ENCODE measurements at regions not wholly inside any gene's neighbourhood (a gene's known extent, or its start where the extent isn't known, plus 50 kb on each side); places are given as distances from the start of the nearest gene placed in this dataset.

DNA sequence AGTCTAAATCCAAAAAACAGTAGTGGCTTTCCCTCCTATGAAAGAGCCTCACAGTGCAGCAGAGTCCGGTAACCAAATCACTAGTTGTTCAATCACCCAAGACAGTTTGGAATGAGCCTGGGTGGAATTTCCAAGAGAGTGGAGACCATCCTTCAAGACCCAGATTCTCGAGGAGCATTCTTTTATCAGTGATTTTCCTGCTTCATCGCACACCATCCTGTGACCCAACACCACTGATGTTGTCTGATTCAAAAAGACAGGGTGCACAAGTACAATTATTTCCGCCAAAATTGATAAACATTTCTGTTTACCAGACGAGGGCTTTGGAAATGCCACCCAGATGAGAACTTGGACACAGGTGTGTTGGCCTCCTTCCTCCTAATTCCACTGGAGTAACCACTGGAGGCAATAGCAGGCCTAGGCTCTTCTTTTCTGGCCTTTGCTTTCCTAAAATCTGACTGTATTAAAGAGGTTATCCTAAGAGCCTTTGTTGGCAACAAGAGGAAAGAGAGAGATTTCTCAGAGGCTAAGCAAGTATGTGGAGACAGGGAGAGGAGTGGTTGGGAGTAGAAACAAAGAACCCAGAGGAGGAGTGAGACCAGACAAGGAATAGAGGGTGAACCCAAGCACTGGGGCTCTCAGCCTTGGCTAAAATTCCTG, 56.3 kb upstream of the S1PR3 start:
- BruUV-seq (replicated peaks) = no TSS peak
- Mint-ChIP-seq H3K4me1 (ENCODE audit: low read depth, unreplicated experiment) (peaks cover 9% of the 10 kb centered on the region), H3K36me3 (ENCODE audit: insufficient read depth, unreplicated experiment) (no peaks in the 10 kb centered on the region), H3K27me3 (ENCODE audit: unreplicated experiment) (peaks cover 21% of the 10 kb centered on the region), H3K27ac (ENCODE audit: unreplicated experiment) (no peak overlapping the region), H3K4me3 (ENCODE audit: low read depth, unreplicated experiment) (no peak overlapping the region), H3K9me3 (ENCODE audit: low read depth, unreplicated experiment) (no peaks in the 10 kb centered on the region)
- no peak for DNase-seq
- CTCF ChIA-PET = no interaction called here
- intact Hi-C loops (cut with micrococcal nuclease; ENCODE audit: unreplicated experiment) = no loop called here
- TF ChIP-seq CTCF (IDR thresholded peaks at IDR 0.05; ENCODE audit: unreplicated experiment) = no peak

GRCh38 chr9:88936132-88936531, 55.1 kb upstream of the S1PR3 start:
- intact Hi-C loops (cut with micrococcal nuclease; ENCODE audit: unreplicated experiment) = no loop called here
- no peak for DNase-seq
- peaks cover 9% of the 10 kb centered on the region for H3K4me1 Mint-ChIP-seq (ENCODE audit: low read depth, unreplicated experiment)
- CTCF ChIA-PET = no interaction called here
- no peaks in the 10 kb centered on the region for H3K36me3 Mint-ChIP-seq (ENCODE audit: insufficient read depth, unreplicated experiment)
- no peak overlapping the region for H3K27ac Mint-ChIP-seq (ENCODE audit: unreplicated experiment)
- no peak overlapping the region for H3K4me3 Mint-ChIP-seq (ENCODE audit: low read depth, unreplicated experiment)
- H3K9me3 Mint-ChIP-seq (ENCODE audit: low read depth, unreplicated experiment) = no peaks in the 10 kb centered on the region
- TF ChIP-seq CTCF (IDR thresholded peaks at IDR 0.05; ENCODE audit: unreplicated experiment) = no peak
- H3K27me3 Mint-ChIP-seq (ENCODE audit: unreplicated experiment) = peaks cover 21% of the 10 kb centered on the region
- no TSS peak for BruUV-seq (replicated peaks)

DNA sequence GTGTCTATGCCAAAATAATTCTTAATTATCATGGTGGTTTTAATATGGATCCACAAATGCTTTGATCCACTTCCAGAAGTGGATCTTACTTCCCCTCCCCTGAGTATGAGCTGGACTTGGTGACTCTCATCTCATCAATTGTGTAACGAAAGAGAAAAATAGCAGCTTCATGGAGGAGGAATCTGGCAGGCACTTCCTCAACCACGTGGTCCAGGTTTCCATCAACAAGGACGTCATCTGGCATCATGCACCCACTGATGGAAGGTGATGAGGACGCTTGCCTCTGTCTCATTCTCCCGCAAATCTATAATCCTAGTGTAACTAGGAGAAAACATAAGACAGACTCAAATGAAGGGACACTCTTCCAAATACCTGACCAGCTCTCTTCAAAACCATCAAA, 54.6 kb upstream of the S1PR3 start:
- H3K4me3 Mint-ChIP-seq (ENCODE audit: low read depth, unreplicated experiment) = no peak overlapping the region
- no peak for TF ChIP-seq CTCF (IDR thresholded peaks at IDR 0.05; ENCODE audit: unreplicated experiment)
- H3K27me3 Mint-ChIP-seq (ENCODE audit: unreplicated experiment) = peaks cover 21% of the 10 kb centered on the region
- CTCF ChIA-PET = no interaction called here
- no peak overlapping the region for H3K27ac Mint-ChIP-seq (ENCODE audit: unreplicated experiment)
- intact Hi-C loops (cut with micrococcal nuclease; ENCODE audit: unreplicated experiment) = no loop called here
- no TSS peak for BruUV-seq (replicated peaks)
- DNase-seq = no peak
- peaks cover 9% of the 10 kb centered on the region for H3K4me1 Mint-ChIP-seq (ENCODE audit: low read depth, unreplicated experiment)
- H3K9me3 Mint-ChIP-seq (ENCODE audit: low read depth, unreplicated experiment) = no peaks in the 10 kb centered on the region
- no peaks in the 10 kb centered on the region for H3K36me3 Mint-ChIP-seq (ENCODE audit: insufficient read depth, unreplicated experiment)

DNA sequence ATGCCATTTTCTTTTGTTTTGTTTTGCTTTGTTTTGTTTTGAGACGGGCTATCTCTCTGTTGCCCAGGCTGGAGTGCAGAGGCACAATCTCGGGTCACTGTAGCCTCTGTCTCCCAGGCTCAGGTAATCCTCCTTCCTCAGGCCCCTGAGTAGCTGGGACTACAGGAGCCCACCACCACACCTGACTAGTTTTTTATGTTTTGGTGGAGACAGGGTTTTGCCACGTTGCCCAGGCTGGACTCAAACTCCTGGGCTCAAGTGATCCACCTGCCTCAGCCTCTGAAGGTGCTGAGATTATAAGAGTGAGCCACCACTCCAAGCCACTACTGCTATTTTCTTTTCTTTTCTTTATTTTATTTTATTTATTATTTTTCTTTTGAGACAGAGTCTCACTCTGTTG, 54.0 kb upstream of the S1PR3 start:
- Mint-ChIP-seq H3K27me3 (ENCODE audit: unreplicated experiment) (peaks cover 17% of the 10 kb centered on the region), H3K27ac (ENCODE audit: unreplicated experiment) (no peak overlapping the region), H3K36me3 (ENCODE audit: insufficient read depth, unreplicated experiment) (no peaks in the 10 kb centered on the region), H3K4me3 (ENCODE audit: low read depth, unreplicated experiment) (no peak overlapping the region), H3K4me1 (ENCODE audit: low read depth, unreplicated experiment) (peaks cover 9% of the 10 kb centered on the region), H3K9me3 (ENCODE audit: low read depth, unreplicated experiment) (no peaks in the 10 kb centered on the region)
- no peak for DNase-seq
- no peak for TF ChIP-seq CTCF (IDR thresholded peaks at IDR 0.05; ENCODE audit: unreplicated experiment)
- CTCF ChIA-PET = no interaction called here
- intact Hi-C loops (cut with micrococcal nuclease; ENCODE audit: unreplicated experiment) = no loop called here
- no TSS peak for BruUV-seq (replicated peaks)

Data from Calu3 (cell line).